HG03064 (cell line): ENCODE measurements at regions not wholly inside any gene's neighbourhood (a gene's known extent, or its start where the extent isn't known, plus 50 kb on each side); places are given as distances from the start of the nearest gene placed in this dataset.
"Not testable (repeated sequence)": the region's sequence is repeated elsewhere in the genome, so short reads cannot be mapped to it uniquely, and the experiment has no call there.

ENCODE experiments used
- ATAC-seq: cut with Tn5 transposase; IDR thresholded peaks from one replicate; pipeline ENCODE4 v1.9.1; 2021; ENCODE audit warnings: low read depth; ENCODE audit not compliant: unreplicated experiment

GRCh38 chr2:144622373-144622772 lies 102.5 kb upstream of the ZEB2 start:
- ATAC-seq, result not testable (repeated sequence)

GRCh38 chr2:144621266-144621665 lies 101.3 kb upstream of the ZEB2 start:
- no peak for ATAC-seq

GRCh38 chr2:144619760-144620159 lies 99.8 kb upstream of the ZEB2 start:
- no peak for ATAC-seq

- ATAC-seq, result not testable (repeated sequence)
Observed at GRCh38 chr2:144617171-144617570, 97.3 kb upstream of the ZEB2 start.

- ATAC-seq, result no peak
Observed at GRCh38 chr2:144615866-144616565, 96.1 kb upstream of the ZEB2 start.

GRCh38 chr2:144607891-144608521 lies 88.1 kb upstream of the ZEB2 start:
- ATAC-seq, result no peak

- no peak for ATAC-seq
Observed at GRCh38 chr2:144607099-144607498, 87.2 kb upstream of the ZEB2 start.

GRCh38 chr2:144606466-144607095 lies 86.7 kb upstream of the ZEB2 start:
- ATAC-seq, result no peak

- no peak for ATAC-seq
Observed at GRCh38 chr2:144605231-144605840, 85.4 kb upstream of the ZEB2 start.

GRCh38 chr2:144603334-144603733 lies 83.4 kb upstream of the ZEB2 start:
- no peak for ATAC-seq

GRCh38 chr2:144598906-144599305 lies 79.0 kb upstream of the ZEB2 start:
- no peak for ATAC-seq

GRCh38 chr2:144597894-144598593 lies 78.1 kb upstream of the ZEB2 start:
- ATAC-seq, result no peak

GRCh38 chr2:144597388-144597787 lies 77.5 kb upstream of the ZEB2 start:
- ATAC-seq, result no peak

- peak; percentile 89 for ATAC-seq
Observed at GRCh38 chr2:144596073-144596871, 76.4 kb upstream of the ZEB2 start.

- no peak for ATAC-seq
Observed at GRCh38 chr2:144595686-144596072, 75.8 kb upstream of the ZEB2 start.

- ATAC-seq, result no peak
Observed at GRCh38 chr2:144595279-144595678, 75.4 kb upstream of the ZEB2 start.

GRCh38 chr2:144593803-144594202 lies 73.9 kb upstream of the ZEB2 start:
- no peak for ATAC-seq

- no peak for ATAC-seq
Observed at GRCh38 chr2:144592500-144593256, 72.8 kb upstream of the ZEB2 start.

GRCh38 chr2:144587306-144587705 lies 67.4 kb upstream of the ZEB2 start:
- ATAC-seq, result no peak
